ENCODE measurements at regions not wholly inside any gene's neighbourhood (a gene's known extent, or its start where the extent isn't known, plus 50 kb on each side); places are given as distances from the start of the nearest gene placed in this dataset.

- TF ChIP-seq ZNF274 (IDR thresholded peaks at IDR 0.05; ENCODE audit: low read depth, low read length), result no peak
- no peak for TF ChIP-seq YY1 (IDR thresholded peaks at IDR 0.05; ENCODE audit: insufficient read depth, insufficient read length)
- TF ChIP-seq SUZ12 (IDR thresholded peaks at IDR 0.05; ENCODE audit: extremely low read depth, insufficient read depth, insufficient read length), result no peak
Observed at GRCh38 chr15:70539912-70540530, 223.3 kb downstream of the UACA start.

Measured in NT2/D1 (cell line).